ENCODE measurements at regions not wholly inside any gene's neighbourhood (a gene's known extent, or its start where the extent isn't known, plus 50 kb on each side); places are given as distances from the start of the nearest gene placed in this dataset.

GRCh38 chr11:97934572-97935208, 1086.1 kb upstream of the CNTN5 start:
- H3K36me3 ChIP-seq (ENCODE audit: control insufficient read depth in 4 of 4, insufficient read depth in 3 of 4, low read depth in 1 of 4, low read length in 3 of 4) = no peaks in the 10 kb centered on the region
- WGBS = 64% methylated on average over 5 of the region's 5 CpGs
- no peak overlapping the region for H3K9ac ChIP-seq (ENCODE audit: low read depth in 1 of 2, low read length in 2 of 2)
- H3K27ac ChIP-seq (ENCODE audit: low read depth in 1 of 2, low read length in 2 of 2) = no peak overlapping the region
- H3K27me3 ChIP-seq (ENCODE audit: control insufficient read depth in 4 of 4, insufficient read depth in 4 of 4, low read length in 3 of 4) = no peaks in the 10 kb centered on the region
- no peak overlapping the region for H3K4me3 ChIP-seq (ENCODE audit: low read depth in 1 of 3, low read length in 3 of 3)
- DNase-seq (ENCODE audit: low spot score) = no peak
- no peaks in the 10 kb centered on the region for H3K4me1 ChIP-seq (ENCODE audit: control insufficient read depth in 4 of 4, insufficient read depth in 4 of 4, low read length in 3 of 4)
- no peak for TF ChIP-seq FOXA1 (IDR thresholded peaks at IDR 0.05)
- no peak for TF ChIP-seq RAD21 (IDR thresholded peaks at IDR 0.05)
- TF ChIP-seq NR2F2 (IDR thresholded peaks at IDR 0.05) = no peak
- TF ChIP-seq FOXA2 (IDR thresholded peaks at IDR 0.05) = no peak
- TF ChIP-seq, protein P1, sequence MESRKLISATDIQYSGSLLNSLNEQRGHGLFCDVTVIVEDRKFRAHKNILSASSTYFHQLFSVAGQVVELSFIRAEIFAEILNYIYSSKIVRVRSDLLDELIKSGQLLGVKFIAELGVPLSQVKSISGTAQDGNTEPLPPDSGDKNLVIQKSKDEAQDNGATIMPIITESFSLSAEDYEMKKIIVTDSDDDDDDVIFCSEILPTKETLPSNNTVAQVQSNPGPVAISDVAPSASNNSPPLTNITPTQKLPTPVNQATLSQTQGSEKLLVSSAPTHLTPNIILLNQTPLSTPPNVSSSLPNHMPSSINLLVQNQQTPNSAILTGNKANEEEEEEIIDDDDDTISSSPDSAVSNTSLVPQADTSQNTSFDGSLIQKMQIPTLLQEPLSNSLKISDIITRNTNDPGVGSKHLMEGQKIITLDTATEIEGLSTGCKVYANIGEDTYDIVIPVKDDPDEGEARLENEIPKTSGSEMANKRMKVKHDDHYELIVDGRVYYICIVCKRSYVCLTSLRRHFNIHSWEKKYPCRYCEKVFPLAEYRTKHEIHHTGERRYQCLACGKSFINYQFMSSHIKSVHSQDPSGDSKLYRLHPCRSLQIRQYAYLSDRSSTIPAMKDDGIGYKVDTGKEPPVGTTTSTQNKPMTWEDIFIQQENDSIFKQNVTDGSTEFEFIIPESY (IDR thresholded peaks at IDR 0.05) = no peak
- TF ChIP-seq, protein P2, sequence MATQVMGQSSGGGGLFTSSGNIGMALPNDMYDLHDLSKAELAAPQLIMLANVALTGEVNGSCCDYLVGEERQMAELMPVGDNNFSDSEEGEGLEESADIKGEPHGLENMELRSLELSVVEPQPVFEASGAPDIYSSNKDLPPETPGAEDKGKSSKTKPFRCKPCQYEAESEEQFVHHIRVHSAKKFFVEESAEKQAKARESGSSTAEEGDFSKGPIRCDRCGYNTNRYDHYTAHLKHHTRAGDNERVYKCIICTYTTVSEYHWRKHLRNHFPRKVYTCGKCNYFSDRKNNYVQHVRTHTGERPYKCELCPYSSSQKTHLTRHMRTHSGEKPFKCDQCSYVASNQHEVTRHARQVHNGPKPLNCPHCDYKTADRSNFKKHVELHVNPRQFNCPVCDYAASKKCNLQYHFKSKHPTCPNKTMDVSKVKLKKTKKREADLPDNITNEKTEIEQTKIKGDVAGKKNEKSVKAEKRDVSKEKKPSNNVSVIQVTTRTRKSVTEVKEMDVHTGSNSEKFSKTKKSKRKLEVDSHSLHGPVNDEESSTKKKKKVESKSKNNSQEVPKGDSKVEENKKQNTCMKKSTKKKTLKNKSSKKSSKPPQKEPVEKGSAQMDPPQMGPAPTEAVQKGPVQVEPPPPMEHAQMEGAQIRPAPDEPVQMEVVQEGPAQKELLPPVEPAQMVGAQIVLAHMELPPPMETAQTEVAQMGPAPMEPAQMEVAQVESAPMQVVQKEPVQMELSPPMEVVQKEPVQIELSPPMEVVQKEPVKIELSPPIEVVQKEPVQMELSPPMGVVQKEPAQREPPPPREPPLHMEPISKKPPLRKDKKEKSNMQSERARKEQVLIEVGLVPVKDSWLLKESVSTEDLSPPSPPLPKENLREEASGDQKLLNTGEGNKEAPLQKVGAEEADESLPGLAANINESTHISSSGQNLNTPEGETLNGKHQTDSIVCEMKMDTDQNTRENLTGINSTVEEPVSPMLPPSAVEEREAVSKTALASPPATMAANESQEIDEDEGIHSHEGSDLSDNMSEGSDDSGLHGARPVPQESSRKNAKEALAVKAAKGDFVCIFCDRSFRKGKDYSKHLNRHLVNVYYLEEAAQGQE (IDR thresholded peaks at IDR 0.05) = no peak
- TF ChIP-seq CTCF (IDR thresholded peaks at IDR 0.05; ENCODE audit: low read depth, low read length, missing input control) = no peak
- no peak for TF ChIP-seq HNF4G (IDR thresholded peaks at IDR 0.05)
- TF ChIP-seq GABPA (IDR thresholded peaks at IDR 0.05 in 1 of 2, conservative IDR thresholded peaks at IDR 0.05 in 1 of 2) = no peak
- no peak for TF ChIP-seq YY1 (IDR thresholded peaks at IDR 0.05)
- no peak for TF ChIP-seq ATF3 (IDR thresholded peaks at IDR 0.05)
- TF ChIP-seq, protein P3, sequence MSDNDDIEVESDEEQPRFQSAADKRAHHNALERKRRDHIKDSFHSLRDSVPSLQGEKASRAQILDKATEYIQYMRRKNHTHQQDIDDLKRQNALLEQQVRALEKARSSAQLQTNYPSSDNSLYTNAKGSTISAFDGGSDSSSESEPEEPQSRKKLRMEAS (IDR thresholded peaks at IDR 0.05) = no peak
- no peak for TF ChIP-seq EGR1 (IDR thresholded peaks at IDR 0.05; ENCODE audit: low read depth in 2 of 2)
- no peak for TF ChIP-seq TAF1 (conservative IDR thresholded peaks at IDR 0.05)
- H3K9me3 ChIP-seq (ENCODE audit: control insufficient read depth in 4 of 4, low read length in 3 of 4) = no peaks in the 10 kb centered on the region

GRCh38 chr11:97937501-97937900, 1083.2 kb upstream of the CNTN5 start:
- no peak overlapping the region for H3K4me3 ChIP-seq (ENCODE audit: low read depth in 1 of 3, low read length in 3 of 3)
- 68% methylated on average over 3 of the region's 3 CpGs for WGBS
- TF ChIP-seq YY1 (IDR thresholded peaks at IDR 0.05) = no peak
- no peak for TF ChIP-seq SP1 (IDR thresholded peaks at IDR 0.05)
- TF ChIP-seq FOXA2 (IDR thresholded peaks at IDR 0.05) = no peak
- TF ChIP-seq, protein P3 (IDR thresholded peaks at IDR 0.05) = no peak
- TF ChIP-seq EGR1 (IDR thresholded peaks at IDR 0.05; ENCODE audit: low read depth in 2 of 2) = no peak
- no peak for TF ChIP-seq FOXA1 (IDR thresholded peaks at IDR 0.05)
- no peak for TF ChIP-seq HNF4A (conservative IDR thresholded peaks at IDR 0.05)

More at GRCh38 chr11:97937501-97937900, 1083.2 kb upstream of the CNTN5 start:
- Histone ChIP-seq H3K9me3 (ENCODE audit: control insufficient read depth in 4 of 4, low read length in 3 of 4) (no peaks in the 10 kb centered on the region), H3K27ac (ENCODE audit: low read depth in 1 of 2, low read length in 2 of 2) (no peak overlapping the region), H3K4me1 (ENCODE audit: control insufficient read depth in 4 of 4, insufficient read depth in 4 of 4, low read length in 3 of 4) (no peaks in the 10 kb centered on the region), H3K36me3 (ENCODE audit: control insufficient read depth in 4 of 4, insufficient read depth in 3 of 4, low read depth in 1 of 4, low read length in 3 of 4) (no peaks in the 10 kb centered on the region), H3K27me3 (ENCODE audit: control insufficient read depth in 4 of 4, insufficient read depth in 4 of 4, low read length in 3 of 4) (no peaks in the 10 kb centered on the region), H3K9ac (ENCODE audit: low read depth in 1 of 2, low read length in 2 of 2) (no peak overlapping the region)
- DNase-seq (ENCODE audit: low spot score) = no peak
